Tibial nerve (tissue), 4 donors: ENCODE measurements at regions not wholly inside any gene's neighbourhood (a gene's known extent, or its start where the extent isn't known, plus 50 kb on each side); places are given as distances from the start of the nearest gene placed in this dataset.

Experiments used
- DNase-seq, 2 donors: peaks; one replicate each; pipeline ENCODE4 v3.0.0-alpha.2; 2019; ENCODE audit warnings: low spot score in 2 of 2
- H3K27ac ChIP-seq, 4 donors: fragments of 200-600 bp; sonication (generic) in 3 of 4; one replicate each; pipeline ENCODE4 v1.5.1; 2017 to 2019; ENCODE audit warnings: mild to moderate bottlenecking in 1 of 4
- H3K27me3 ChIP-seq, 2 donors: fragments of 200-600 bp; sonication (generic) in 1 of 2; one replicate each; pipeline versions ENCODE4 v1.5.1 to v1.6.0; 2017 to 2019
- H3K36me3 ChIP-seq, 3 donors: fragments of 200-600 bp; sonication (generic); one replicate each; pipeline ENCODE4 v1.5.1; 2018 to 2019
- H3K4me1 ChIP-seq, 4 donors: fragments of 200-600 bp; sonication (generic) in 3 of 4; one replicate each; pipeline ENCODE4 v1.5.1; 2017 to 2019
- H3K4me3 ChIP-seq, 4 donors: fragments of 200-600 bp; sonication (generic) in 3 of 4; one replicate each; pipeline ENCODE4 v1.5.1; 2017 to 2019; ENCODE audit warnings: mild to moderate bottlenecking in 1 of 4, moderate library complexity in 1 of 4
- H3K9me3 ChIP-seq, 4 donors: fragments of 200-600 bp; sonication (generic) in 3 of 4; one replicate each; pipeline ENCODE4 v1.5.1; 2017 to 2019
- CTCF ChIP-seq, 5 experiments: fragments of 200-600 bp in 3 of 5; fragments of 450-650 bp in 2 of 5; sonication (generic) in 3 of 5; IDR thresholded peaks; one replicate each; pipeline ENCODE4 v1.5.1; 2016 to 2019; ENCODE audit warnings: antibody characterized with exemption in 5 of 5, mild to moderate bottlenecking in 3 of 5, moderate library complexity in 2 of 5
- EP300 ChIP-seq, 2 donors: sonication (generic); formaldehyde crosslinking; IDR thresholded peaks; one replicate each; pipeline ENCODE4 v1.6.1; 2017; ENCODE audit warnings: antibody characterized with exemption in 2 of 2, mild to moderate bottlenecking in 1 of 2
- POLR2A ChIP-seq, 2 donors: fragments of 450-650 bp; IDR thresholded peaks; one replicate each; pipeline ENCODE4 v1.6.1; 2017; ENCODE audit warnings: antibody characterized with exemption in 2 of 2, mild to moderate bottlenecking in 2 of 2, moderate library complexity in 2 of 2
- WGBS, 2 donors: methylation state at CpG; one replicate each; pipeline ENCODE4 v1.1.5; 2018; 5-methylcytosine and 5-hydroxymethylcytosine counted together

- Histone ChIP-seq H3K27ac (no peak overlapping the region), H3K36me3 (no peaks in the 10 kb centered on the region), H3K9me3 (peaks cover 0 to 5% (median 0%) of the 10 kb centered on the region in 4 donors), H3K4me3 (no peak overlapping the region), H3K4me1 (no peaks in the 10 kb centered on the region), H3K27me3 (no peaks in the 10 kb centered on the region)
- TF ChIP-seq POLR2A (IDR thresholded peaks at IDR 0.05) (no peak), EP300 (IDR thresholded peaks at IDR 0.05) (no peak), CTCF (IDR thresholded peaks at IDR 0.05) (no peak)
- DNase-seq: no peak
- WGBS, 2 donors: 54 to 58% methylated on average over 5 of the region's 5 CpGs
These were observed 623.2 kb downstream of the SQOR start for GRCh38 chr15:46258056-46258455.

- Histone ChIP-seq H3K4me1 (no peaks in the 10 kb centered on the region), H3K27me3 (no peaks in the 10 kb centered on the region)
- WGBS, 2 donors: 82 to 93% methylated on average over 3 of the region's 3 CpGs
These were observed 626.1 kb downstream of the SQOR start for GRCh38 chr15:46260937-46261336.

GRCh38 chr15:46265664-46266347 is 631.0 kb downstream of the SQOR start:
- TF ChIP-seq CTCF (IDR thresholded peaks at IDR 0.05) (no peak), POLR2A (IDR thresholded peaks at IDR 0.05) (no peak), EP300 (IDR thresholded peaks at IDR 0.05) (no peak)
- Histone ChIP-seq H3K9me3 (peaks cover 0 to 4% (median 0%) of the 10 kb centered on the region in 4 donors), H3K27me3 (no peaks in the 10 kb centered on the region), H3K36me3 (no peaks in the 10 kb centered on the region), H3K4me3 (no peak overlapping the region), H3K4me1 (no peaks in the 10 kb centered on the region), H3K27ac (no peak overlapping the region)
- WGBS, 2 donors: 69 to 75% methylated on average over 3 of the region's 3 CpGs
- DNase-seq: no peak

More at GRCh38 chr15:46260937-46261336, 626.1 kb downstream of the SQOR start:
- no peaks in the 10 kb centered on the region for H3K36me3 ChIP-seq
- H3K27ac ChIP-seq: no peak overlapping the region
- H3K4me3 ChIP-seq: no peak overlapping the region
- no peak for DNase-seq
- H3K9me3 ChIP-seq: peaks cover 0 to 5% (median 0%) of the 10 kb centered on the region in 4 donors
- TF ChIP-seq POLR2A (IDR thresholded peaks at IDR 0.05) (no peak), EP300 (IDR thresholded peaks at IDR 0.05) (no peak), CTCF (IDR thresholded peaks at IDR 0.05) (no peak)

DNA sequence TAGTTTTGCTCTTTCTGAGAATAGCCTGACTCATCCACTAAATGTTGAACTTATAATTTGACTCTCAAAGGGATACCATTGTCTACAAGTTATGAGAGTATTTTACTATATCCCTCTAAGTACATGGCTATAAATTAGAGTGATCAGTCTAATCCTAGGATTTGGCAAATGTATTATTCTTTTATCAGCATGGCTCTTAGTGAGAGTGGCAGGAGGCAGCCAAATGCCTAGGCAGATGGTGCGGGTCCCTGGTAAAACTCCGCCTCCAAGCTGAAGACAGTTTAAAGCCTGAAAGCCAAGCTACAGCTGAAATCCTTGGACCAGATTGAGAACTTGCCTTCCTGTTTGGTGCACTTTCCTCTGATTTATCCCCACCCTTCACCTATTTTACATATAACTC is 631.8 kb downstream of the SQOR start:
- no peaks in the 10 kb centered on the region for H3K27me3 ChIP-seq
- no peak for TF ChIP-seq POLR2A (IDR thresholded peaks at IDR 0.05)
- TF ChIP-seq EP300 (IDR thresholded peaks at IDR 0.05): no peak
- no peak for TF ChIP-seq CTCF (IDR thresholded peaks at IDR 0.05)
- no peaks in the 10 kb centered on the region for H3K4me1 ChIP-seq
- no peaks in the 10 kb centered on the region for H3K36me3 ChIP-seq
- WGBS, 2 donors: 82 to 83% methylated on average over 2 of the region's 2 CpGs
- H3K4me3 ChIP-seq: no peak overlapping the region
- no peaks in the 10 kb centered on the region for H3K9me3 ChIP-seq
- no peak overlapping the region for H3K27ac ChIP-seq
- no peak for DNase-seq

GRCh38 chr15:46270481-46271147 is 635.8 kb downstream of the SQOR start:
- Histone ChIP-seq H3K4me3 (no peak overlapping the region), H3K36me3 (no peaks in the 10 kb centered on the region), H3K9me3 (no peaks in the 10 kb centered on the region), H3K27ac (no peak overlapping the region), H3K4me1 (no peaks in the 10 kb centered on the region), H3K27me3 (no peaks in the 10 kb centered on the region)
- WGBS, 2 donors: 79 to 83% methylated on average over 5 of the region's 5 CpGs
- DNase-seq: no peak
- no peak for TF ChIP-seq POLR2A (IDR thresholded peaks at IDR 0.05)
- no peak for TF ChIP-seq CTCF (IDR thresholded peaks at IDR 0.05)
- no peak for TF ChIP-seq EP300 (IDR thresholded peaks at IDR 0.05)
